ENCODE measurements at regions not wholly inside any gene's neighbourhood (a gene's known extent, or its start where the extent isn't known, plus 50 kb on each side); places are given as distances from the start of the nearest gene placed in this dataset.

GRCh38 chr17:52837492-52837891, 679.0 kb upstream of the CA10 start:
- no peak overlapping the region for H3K27ac Mint-ChIP-seq

GRCh38 chr17:52831536-52831935, 673.0 kb upstream of the CA10 start:
- ATAC-seq, result no peak
- H3K9me3 Mint-ChIP-seq, result peaks cover 0 to 5% of the 10 kb centered on the region in 2 donors

More at GRCh38 chr17:52837492-52837891, 679.0 kb upstream of the CA10 start:
- no peak overlapping the region for H3K4me3 Mint-ChIP-seq
- H3K4me1 Mint-ChIP-seq, result no peaks in the 10 kb centered on the region
- peaks cover 4 to 5% of the 10 kb centered on the region in 2 donors for H3K9me3 Mint-ChIP-seq
- no peaks in the 10 kb centered on the region for H3K27me3 Mint-ChIP-seq
- no peak for DNase-seq
- ATAC-seq, result no peak

GRCh38 chr17:52828621-52829020, 670.1 kb upstream of the CA10 start:
- DNase-seq (no peak), ATAC-seq (no peak)
- Mint-ChIP-seq H3K27me3 (no peaks in the 10 kb centered on the region), H3K4me1 (no peaks in the 10 kb centered on the region), H3K9me3 (no peaks in the 10 kb centered on the region), H3K4me3 (no peak overlapping the region), H3K27ac (no peak overlapping the region)

More at GRCh38 chr17:52831536-52831935, 673.0 kb upstream of the CA10 start:
- DNase-seq, result no peak
- H3K4me3 Mint-ChIP-seq, result no peak overlapping the region
- H3K4me1 Mint-ChIP-seq, result no peaks in the 10 kb centered on the region
- H3K27ac Mint-ChIP-seq, result no peak overlapping the region
- H3K27me3 Mint-ChIP-seq, result no peaks in the 10 kb centered on the region

GRCh38 chr17:52827526-52827925, 669.0 kb upstream of the CA10 start:
- Mint-ChIP-seq H3K27me3 (no peaks in the 10 kb centered on the region), H3K4me1 (no peaks in the 10 kb centered on the region), H3K9me3 (no peaks in the 10 kb centered on the region), H3K27ac (no peak overlapping the region), H3K4me3 (no peak overlapping the region)
- DNase-seq (no peak), ATAC-seq (no peak)

GRCh38 chr17:52824542-52824941, 666.0 kb upstream of the CA10 start:
- Mint-ChIP-seq H3K4me3 (no peak overlapping the region), H3K9me3 (no peaks in the 10 kb centered on the region), H3K27ac (no peak overlapping the region), H3K27me3 (no peaks in the 10 kb centered on the region), H3K4me1 (no peaks in the 10 kb centered on the region)
- ATAC-seq (no peak), DNase-seq (no peak)

- no peak overlapping the region for H3K27ac Mint-ChIP-seq
- H3K9me3 Mint-ChIP-seq, result no peaks in the 10 kb centered on the region
- no peaks in the 10 kb centered on the region for H3K27me3 Mint-ChIP-seq
- DNase-seq (no peak), ATAC-seq (no peak)
- no peaks in the 10 kb centered on the region for H3K4me1 Mint-ChIP-seq
- H3K4me3 Mint-ChIP-seq, result no peak overlapping the region
Observed at GRCh38 chr17:52823155-52823554, 664.6 kb upstream of the CA10 start.

- H3K4me1 Mint-ChIP-seq, result no peaks in the 10 kb centered on the region
- H3K27me3 Mint-ChIP-seq, result no peaks in the 10 kb centered on the region
- no peak overlapping the region for H3K27ac Mint-ChIP-seq
Observed at GRCh38 chr17:52790359-52790955, 631.9 kb upstream of the CA10 start.

GRCh38 chr17:52789829-52790228, 631.3 kb upstream of the CA10 start:
- Mint-ChIP-seq H3K9me3 (no peaks in the 10 kb centered on the region), H3K27ac (no peak overlapping the region), H3K4me1 (no peaks in the 10 kb centered on the region), H3K4me3 (no peak overlapping the region), H3K27me3 (no peaks in the 10 kb centered on the region)
- ATAC-seq (no peak), DNase-seq (no peak)

More at GRCh38 chr17:52790359-52790955, 631.9 kb upstream of the CA10 start:
- Mint-ChIP-seq H3K9me3 (no peaks in the 10 kb centered on the region), H3K4me3 (no peak overlapping the region)
- DNase-seq, result no peak
- ATAC-seq, result no peak

GRCh38 chr17:52776234-52776633, 617.7 kb upstream of the CA10 start:
- Mint-ChIP-seq H3K4me3 (no peak overlapping the region), H3K27ac (no peak overlapping the region), H3K9me3 (peaks cover 0 to 4% of the 10 kb centered on the region in 2 donors), H3K27me3 (no peaks in the 10 kb centered on the region), H3K4me1 (no peaks in the 10 kb centered on the region)
- DNase-seq (no peak), ATAC-seq (no peak)

GRCh38 chr17:52762794-52763167, 604.3 kb upstream of the CA10 start:
- no peak overlapping the region for H3K27ac Mint-ChIP-seq
- H3K4me1 Mint-ChIP-seq, result no peaks in the 10 kb centered on the region
- ATAC-seq, result no peak
- H3K27me3 Mint-ChIP-seq, result no peaks in the 10 kb centered on the region
- no peak for DNase-seq
- peaks cover 5 to 24% of the 10 kb centered on the region in 2 donors for H3K9me3 Mint-ChIP-seq
- no peak overlapping the region for H3K4me3 Mint-ChIP-seq

GRCh38 chr17:52762147-52762793, 603.8 kb upstream of the CA10 start:
- Mint-ChIP-seq H3K27ac (no peak overlapping the region), H3K4me3 (no peak overlapping the region), H3K9me3 (peaks cover 5 to 24% of the 10 kb centered on the region in 2 donors), H3K4me1 (no peaks in the 10 kb centered on the region), H3K27me3 (no peaks in the 10 kb centered on the region)
- ATAC-seq, result no peak
- DNase-seq, result no peak

GRCh38 chr17:52759864-52760263, 601.4 kb upstream of the CA10 start:
- H3K4me1 Mint-ChIP-seq, result no peaks in the 10 kb centered on the region

GRCh38 chr17:52758481-52758880, 600.0 kb upstream of the CA10 start:
- Mint-ChIP-seq H3K9me3 (peaks cover 0 to 13% of the 10 kb centered on the region in 2 donors), H3K4me1 (no peaks in the 10 kb centered on the region), H3K27ac (no peak overlapping the region), H3K4me3 (no peak overlapping the region), H3K27me3 (no peaks in the 10 kb centered on the region)
- ATAC-seq (no peak), DNase-seq (no peak)

More at GRCh38 chr17:52759864-52760263, 601.4 kb upstream of the CA10 start:
- Mint-ChIP-seq H3K4me3 (no peak overlapping the region), H3K27ac (no peak overlapping the region), H3K9me3 (peaks cover 0 to 16% of the 10 kb centered on the region in 2 donors), H3K27me3 (no peaks in the 10 kb centered on the region)
- DNase-seq (no peak), ATAC-seq (no peak)

- H3K4me1 Mint-ChIP-seq, result no peaks in the 10 kb centered on the region
- ATAC-seq (no peak), DNase-seq (no peak)
- no peak overlapping the region for H3K4me3 Mint-ChIP-seq
- no peaks in the 10 kb centered on the region for H3K27me3 Mint-ChIP-seq
- peaks cover 0 to 10% of the 10 kb centered on the region in 2 donors for H3K9me3 Mint-ChIP-seq
- no peak overlapping the region for H3K27ac Mint-ChIP-seq
Observed at GRCh38 chr17:52756746-52757145, 598.2 kb upstream of the CA10 start.

GRCh38 chr17:52754838-52755237, 596.3 kb upstream of the CA10 start:
- no peak overlapping the region for H3K27ac Mint-ChIP-seq
- ATAC-seq, result no peak
- H3K4me1 Mint-ChIP-seq, result no peaks in the 10 kb centered on the region
- no peak for DNase-seq
- H3K9me3 Mint-ChIP-seq, result peaks cover 4 to 10% of the 10 kb centered on the region in 2 donors
- H3K27me3 Mint-ChIP-seq, result no peaks in the 10 kb centered on the region
- no peak overlapping the region for H3K4me3 Mint-ChIP-seq

GRCh38 chr17:52751051-52751450, 592.5 kb upstream of the CA10 start:
- Mint-ChIP-seq H3K27ac (no peak overlapping the region), H3K4me3 (no peak overlapping the region), H3K27me3 (no peaks in the 10 kb centered on the region), H3K4me1 (no peaks in the 10 kb centered on the region), H3K9me3 (peaks cover 0 to 4% of the 10 kb centered on the region in 2 donors)
- DNase-seq, result no peak
- no peak for ATAC-seq

GRCh38 chr17:52744179-52744578, 585.7 kb upstream of the CA10 start:
- ATAC-seq (no peak), DNase-seq (no peak)
- H3K27me3 Mint-ChIP-seq, result no peaks in the 10 kb centered on the region
- H3K27ac Mint-ChIP-seq, result no peak overlapping the region
- no peaks in the 10 kb centered on the region for H3K9me3 Mint-ChIP-seq
- no peak overlapping the region for H3K4me3 Mint-ChIP-seq
- H3K4me1 Mint-ChIP-seq, result no peaks in the 10 kb centered on the region
